Lung microvascular endothelial cell (primary cell): ENCODE measurements at regions not wholly inside any gene's neighbourhood (a gene's known extent, or its start where the extent isn't known, plus 50 kb on each side); places are given as distances from the start of the nearest gene placed in this dataset.
A peak's percentile ranks its signal among the peaks of the same experiment; 100 is the strongest.
"Not testable (repeated sequence)": the region's sequence is repeated elsewhere in the genome, so short reads cannot be mapped to it uniquely, and the experiment has no call there.

Source experiments
- DNase-seq, 2 donors: peaks; one replicate each; pipeline versions ENCODE4 v3.0.0 to v3.0.0-alpha.2; 2010; ENCODE audit warnings: low read depth in 2 of 2

GRCh38 chr7:113610572-113610971 is 308.2 kb downstream of the PPP1R3A start:
- no peak for DNase-seq

DNA sequence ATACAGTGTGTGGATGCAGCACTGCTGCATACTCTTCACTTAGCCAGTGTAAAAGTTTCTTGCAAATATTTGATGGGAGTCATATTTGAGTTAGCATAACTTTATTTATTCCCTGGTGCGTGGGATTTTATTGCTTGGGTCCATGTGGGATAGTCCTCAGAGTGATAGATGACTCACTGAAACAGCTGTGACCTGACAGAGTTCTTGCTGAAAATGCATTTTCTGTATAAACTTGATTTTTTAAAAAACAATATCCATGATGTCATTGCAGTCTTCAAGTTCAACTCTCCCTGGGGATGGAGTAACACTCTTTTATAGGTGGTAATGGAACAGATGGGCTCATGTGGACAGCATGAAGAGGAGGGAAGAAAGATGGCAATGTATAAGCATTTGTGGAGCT is 310.0 kb downstream of the PPP1R3A start:
- no peak for DNase-seq

DNA sequence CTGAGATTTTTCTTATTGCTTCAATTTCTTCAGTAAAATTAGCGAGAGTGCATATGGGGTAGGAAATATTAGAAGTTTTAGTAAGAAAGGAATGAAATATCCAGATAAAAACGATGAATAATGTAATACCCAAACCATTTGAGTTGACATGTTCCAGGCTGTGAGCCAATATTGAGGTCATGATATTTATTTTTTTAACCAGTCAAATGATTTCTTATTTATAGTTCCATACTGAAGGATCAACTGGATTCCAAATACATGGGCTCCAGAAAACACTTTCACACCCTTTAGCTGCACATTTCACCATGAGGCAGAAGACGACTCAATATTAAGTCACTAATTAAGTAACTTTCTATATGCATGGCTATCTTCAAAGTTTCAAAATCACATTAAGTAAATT is 312.5 kb downstream of the PPP1R3A start:
- no peak for DNase-seq

- not testable (repeated sequence) for DNase-seq
These were observed 318.4 kb downstream of the PPP1R3A start for GRCh38 chr7:113600428-113600827.

DNA sequence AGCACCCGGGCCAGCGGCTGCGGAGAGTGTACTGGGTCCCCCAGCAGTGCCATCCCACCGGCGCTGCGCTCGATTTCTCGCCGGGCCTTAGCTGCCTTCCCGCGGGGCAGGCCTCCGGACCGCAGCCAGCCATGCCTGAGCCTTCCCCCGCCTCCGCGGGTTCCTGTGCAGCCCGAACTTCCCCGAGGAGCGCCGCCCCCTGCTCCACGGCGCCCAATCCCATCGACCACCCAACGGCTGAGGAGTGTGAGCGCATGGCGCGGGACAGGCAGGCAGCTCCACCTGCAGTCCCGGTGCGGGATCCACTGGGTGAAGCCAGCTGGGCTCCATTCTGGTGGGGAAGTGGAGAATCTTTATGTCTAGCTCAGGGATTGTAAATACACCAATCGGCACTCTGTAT is 325.4 kb downstream of the PPP1R3A start:
- peak in 1 of 2 donors; percentile 6 for DNase-seq

DNA sequence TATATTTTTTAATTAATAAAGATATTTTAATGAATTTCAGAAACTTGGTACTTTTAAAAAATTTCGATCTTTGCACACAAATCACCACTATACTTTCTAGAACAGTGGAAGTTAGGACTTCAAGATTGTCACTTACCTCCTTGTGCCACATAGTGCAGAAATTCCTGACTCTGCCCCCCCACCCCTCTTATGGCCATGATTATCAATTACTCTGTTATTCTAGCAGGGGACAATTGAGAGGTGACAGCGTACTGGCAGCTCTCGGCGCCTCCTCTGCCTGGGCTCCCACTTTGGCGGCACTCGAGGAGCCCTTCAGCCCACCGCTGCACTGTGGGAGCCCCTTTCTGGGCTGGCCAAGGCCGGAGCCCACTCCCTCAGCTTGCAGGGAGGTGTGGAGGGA is 325.9 kb downstream of the PPP1R3A start:
- not testable (repeated sequence) for DNase-seq

DNA sequence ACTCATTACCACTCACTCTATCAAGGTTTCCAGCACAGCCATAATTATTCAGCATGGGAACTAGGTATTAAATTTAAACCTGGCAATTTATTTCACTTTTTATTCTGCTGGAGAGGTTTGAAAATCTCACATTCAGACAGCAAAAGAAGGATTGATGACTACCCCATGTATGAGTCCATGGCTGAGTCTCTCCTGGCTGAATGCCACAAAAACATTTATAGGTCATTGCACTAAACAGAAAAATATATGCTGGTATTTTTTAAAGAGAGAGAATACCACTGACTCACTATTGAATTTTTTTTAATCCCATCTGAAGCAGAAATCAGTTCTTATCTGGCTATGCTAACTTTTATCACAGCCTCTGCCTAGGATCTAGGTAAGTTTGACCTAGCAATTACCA is 336.3 kb downstream of the PPP1R3A start:
- no peak for DNase-seq

DNA sequence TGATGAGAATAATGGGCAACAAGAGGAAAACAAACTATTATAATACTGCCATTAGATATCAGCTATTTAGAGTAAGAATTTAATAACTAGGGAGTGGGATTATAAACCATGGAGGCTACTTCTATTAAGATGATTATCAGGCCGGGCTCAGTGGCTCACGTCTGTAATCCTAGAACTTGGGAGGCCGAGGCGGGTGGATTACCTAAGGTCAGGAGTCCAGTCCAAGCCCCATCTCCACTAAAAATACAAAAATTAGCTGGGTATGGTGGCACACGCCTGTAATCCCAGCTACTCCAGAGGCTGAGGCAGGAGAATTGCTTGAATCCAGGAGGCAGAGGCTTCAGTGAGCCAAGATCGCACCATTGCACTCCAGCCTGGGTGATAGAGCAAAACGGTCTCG is 355.6 kb downstream of the PPP1R3A start:
- not testable (repeated sequence) for DNase-seq

GRCh38 chr7:113562801-113563200 is 356.0 kb downstream of the PPP1R3A start:
- no peak for DNase-seq

GRCh38 chr7:113562242-113562641 is 356.6 kb downstream of the PPP1R3A start:
- no peak for DNase-seq

DNA sequence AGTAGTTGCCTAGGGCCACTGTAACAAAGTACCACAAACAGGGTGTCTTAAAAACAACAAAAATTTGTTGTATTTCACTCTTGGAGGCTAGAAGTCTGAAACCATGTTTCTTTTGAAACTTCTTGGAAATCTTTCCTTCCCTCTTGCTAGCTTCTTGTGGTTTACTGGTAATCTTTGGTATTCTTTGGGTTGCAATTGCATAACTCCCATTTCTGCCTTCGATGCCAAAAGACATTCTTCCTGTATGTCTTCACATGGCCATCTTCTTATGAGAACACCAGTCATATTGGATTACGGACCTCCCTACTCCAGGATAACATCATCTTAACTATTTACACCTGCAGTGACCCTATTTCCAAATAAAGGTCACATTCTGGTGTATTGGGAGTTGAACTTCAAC is 357.4 kb downstream of the PPP1R3A start:
- DNase-seq, result no peak

GRCh38 chr7:113550966-113551365 is 367.8 kb downstream of the PPP1R3A start:
- no peak for DNase-seq

GRCh38 chr7:113548561-113548960 is 370.2 kb downstream of the PPP1R3A start:
- DNase-seq, result no peak

DNA sequence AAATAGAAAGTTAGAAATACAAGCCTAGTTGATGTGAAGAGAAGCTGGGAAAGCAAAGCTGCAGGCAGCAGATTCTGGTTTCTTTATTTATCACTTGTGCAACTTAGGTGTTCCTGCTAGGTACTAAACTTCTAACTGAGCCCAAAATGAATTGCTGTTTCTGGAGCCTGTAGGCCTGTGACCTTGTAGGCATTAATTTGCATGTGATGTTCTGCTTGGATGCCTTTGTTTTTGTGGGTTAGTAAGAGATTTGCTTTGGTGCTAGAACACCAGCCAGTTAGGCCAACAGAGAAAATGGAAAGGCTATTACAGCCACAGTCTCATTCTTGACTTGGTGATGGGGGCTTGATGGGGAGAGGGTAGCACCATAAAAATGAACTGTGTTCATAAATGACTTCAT is 370.7 kb downstream of the PPP1R3A start:
- DNase-seq, result no peak

GRCh38 chr7:113521468-113521867 is 397.3 kb downstream of the PPP1R3A start:
- no peak for DNase-seq

- DNase-seq, result no peak
These were observed 399.3 kb downstream of the PPP1R3A start for GRCh38 chr7:113519472-113519871.

GRCh38 chr7:113504691-113505090 is 386.3 kb upstream of the SMIM30 start:
- no peak for DNase-seq

- DNase-seq, result no peak
These were observed 385.8 kb upstream of the SMIM30 start for GRCh38 chr7:113504142-113504541.

DNA sequence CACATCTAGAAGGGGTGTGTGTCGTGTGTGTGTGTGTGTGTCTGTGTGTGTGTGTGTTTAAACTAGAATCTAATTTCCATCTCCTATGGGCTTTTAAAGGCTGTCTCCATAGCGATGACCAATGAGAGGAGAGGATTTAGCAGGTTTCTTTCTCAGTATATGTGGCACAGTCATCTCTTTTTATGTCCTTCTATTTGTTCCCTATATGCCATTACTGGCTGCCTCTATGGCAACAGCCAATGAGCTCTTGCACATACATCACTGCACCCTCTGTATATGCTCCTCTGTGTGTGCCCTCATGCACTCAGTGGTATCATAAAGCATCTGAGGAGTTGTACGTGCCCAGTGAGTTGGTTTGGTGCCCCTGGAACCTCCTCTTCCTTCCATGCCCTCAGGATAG is 378.2 kb upstream of the SMIM30 start:
- not testable (repeated sequence) for DNase-seq

DNA sequence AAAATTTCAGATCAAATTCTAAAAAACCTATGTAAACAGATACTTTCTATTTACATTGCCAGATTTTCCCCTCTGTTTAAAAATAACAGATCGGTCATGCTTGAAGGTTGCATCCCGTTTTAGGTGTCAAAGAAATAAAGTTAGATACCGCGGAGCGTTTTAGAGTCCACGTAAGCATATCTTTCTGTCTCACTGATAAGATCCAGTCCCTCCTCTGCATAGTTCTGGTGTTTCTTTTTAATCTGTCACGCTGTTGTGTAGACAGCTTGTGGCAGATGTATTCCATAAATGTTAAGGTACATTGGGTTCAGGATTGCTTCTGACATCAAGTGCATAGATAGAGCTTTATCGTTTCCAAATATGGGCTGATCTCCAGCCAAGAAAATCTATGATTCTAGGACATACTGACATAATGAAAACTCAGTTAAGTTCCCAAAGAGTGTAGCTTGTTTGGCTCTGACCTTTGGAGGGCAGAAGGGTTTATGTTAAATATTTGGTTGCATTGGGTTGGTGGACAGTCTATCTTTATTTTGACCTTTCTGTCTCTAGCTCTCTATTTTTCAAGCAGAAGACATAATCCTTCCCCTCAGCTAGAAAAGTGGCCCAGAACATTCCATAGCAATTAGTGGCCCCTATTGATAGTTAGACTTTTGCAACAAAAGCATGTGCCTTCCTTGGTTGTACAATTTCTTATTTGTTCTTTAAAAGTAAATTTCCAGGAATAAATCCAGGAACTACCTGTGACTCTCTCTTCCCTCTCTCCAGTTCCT is 376.6 kb upstream of the SMIM30 start:
- DNase-seq, result not testable (repeated sequence)

DNA sequence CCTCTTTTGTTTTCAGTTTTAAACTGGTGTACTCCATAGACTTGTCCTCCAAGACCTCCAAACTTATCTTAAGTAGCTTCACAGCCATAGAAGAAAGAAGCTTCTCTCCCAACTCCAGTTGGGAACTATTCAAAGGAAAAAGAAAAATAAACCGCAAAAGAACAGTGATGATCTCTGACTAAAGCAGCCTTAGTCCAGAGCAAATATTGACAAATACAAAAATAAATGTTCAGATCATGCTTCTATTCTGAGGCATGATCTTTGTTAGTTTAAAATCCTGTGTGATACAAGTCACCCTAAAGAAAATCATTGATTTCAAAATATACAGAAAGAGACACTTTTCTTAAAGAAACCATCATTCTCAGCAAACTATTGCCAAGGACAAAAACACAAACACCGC is 373.0 kb upstream of the SMIM30 start:
- no peak for DNase-seq

- DNase-seq, result no peak
These were observed 369.8 kb upstream of the SMIM30 start for GRCh38 chr7:113487925-113488731.

GRCh38 chr7:113486548-113486947 is 368.2 kb upstream of the SMIM30 start:
- no peak for DNase-seq
